ENCODE measurements at regions not wholly inside any gene's neighbourhood (a gene's known extent, or its start where the extent isn't known, plus 50 kb on each side); places are given as distances from the start of the nearest gene placed in this dataset.

DNA sequence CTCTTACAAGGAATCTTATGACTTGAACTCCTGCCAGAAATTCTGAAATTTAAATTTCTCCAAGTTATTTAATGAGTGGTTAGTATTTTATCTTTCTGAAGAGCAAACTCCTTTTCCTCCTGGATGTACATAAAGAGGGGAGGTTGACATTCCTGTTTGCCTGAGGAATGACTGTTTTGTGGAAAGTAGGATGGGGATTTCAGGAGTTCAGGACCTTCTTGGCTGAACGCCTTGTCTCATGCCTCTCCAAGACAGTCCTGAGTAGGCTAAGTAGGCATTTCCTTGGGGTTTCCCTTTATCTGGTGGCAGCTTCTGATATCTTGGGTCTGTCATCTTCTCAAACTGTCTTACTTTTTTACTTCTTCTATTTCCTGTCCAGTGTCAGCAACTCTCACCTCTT, 356.6 kb downstream of the TDRD3 start:
- no peak for DNase-seq (ENCODE audit: low spot score)
- H3K36me3 ChIP-seq (ENCODE audit: insufficient read depth, low read length) = no peaks in the 10 kb centered on the region
- no peaks in the 10 kb centered on the region for H3K79me2 ChIP-seq (ENCODE audit: insufficient read depth, low read depth, low read length)
- no peaks in the 10 kb centered on the region for H3K9me3 ChIP-seq (ENCODE audit: low read length)
- no peaks in the 10 kb centered on the region for H3K4me1 ChIP-seq (ENCODE audit: insufficient read depth, low read length, poor library complexity, severe bottlenecking)
- TF ChIP-seq, protein P1, sequence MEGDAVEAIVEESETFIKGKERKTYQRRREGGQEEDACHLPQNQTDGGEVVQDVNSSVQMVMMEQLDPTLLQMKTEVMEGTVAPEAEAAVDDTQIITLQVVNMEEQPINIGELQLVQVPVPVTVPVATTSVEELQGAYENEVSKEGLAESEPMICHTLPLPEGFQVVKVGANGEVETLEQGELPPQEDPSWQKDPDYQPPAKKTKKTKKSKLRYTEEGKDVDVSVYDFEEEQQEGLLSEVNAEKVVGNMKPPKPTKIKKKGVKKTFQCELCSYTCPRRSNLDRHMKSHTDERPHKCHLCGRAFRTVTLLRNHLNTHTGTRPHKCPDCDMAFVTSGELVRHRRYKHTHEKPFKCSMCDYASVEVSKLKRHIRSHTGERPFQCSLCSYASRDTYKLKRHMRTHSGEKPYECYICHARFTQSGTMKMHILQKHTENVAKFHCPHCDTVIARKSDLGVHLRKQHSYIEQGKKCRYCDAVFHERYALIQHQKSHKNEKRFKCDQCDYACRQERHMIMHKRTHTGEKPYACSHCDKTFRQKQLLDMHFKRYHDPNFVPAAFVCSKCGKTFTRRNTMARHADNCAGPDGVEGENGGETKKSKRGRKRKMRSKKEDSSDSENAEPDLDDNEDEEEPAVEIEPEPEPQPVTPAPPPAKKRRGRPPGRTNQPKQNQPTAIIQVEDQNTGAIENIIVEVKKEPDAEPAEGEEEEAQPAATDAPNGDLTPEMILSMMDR (conservative IDR thresholded peaks at IDR 0.05; ENCODE audit: low read length) = no peak
- TF ChIP-seq EZH2phosphoT487 (IDR thresholded peaks at IDR 0.05; ENCODE audit: borderline replicate concordance, low read depth, low read length) = no peak
- BruUV-seq (replicated peaks) = no TSS peak
- no peak overlapping the region for H2AFZ ChIP-seq (ENCODE audit: low read length)
- intact Hi-C loops (cut with micrococcal nuclease; ENCODE audit: unreplicated experiment) = no loop called here
- no peaks in the 10 kb centered on the region for H3K9me2 ChIP-seq (ENCODE audit: insufficient read depth, low read length)
- no peaks in the 10 kb centered on the region for H4K20me1 ChIP-seq (ENCODE audit: insufficient read depth, low read length)
- ChIA-PET CTCF (ENCODE audit: unreplicated experiment) (no interaction called here), POLR2A (no interaction called here)
- H3K27ac ChIP-seq (ENCODE audit: low read depth, low read length, poor library complexity, severe bottlenecking) = no peak overlapping the region
- no peak overlapping the region for H3K4me3 ChIP-seq (ENCODE audit: low read depth, low read length, poor library complexity, severe bottlenecking)
- no peak overlapping the region for H3K4me2 ChIP-seq (ENCODE audit: low read length)

GRCh38 chr13:60745343-60745742, 348.3 kb downstream of the TDRD3 start:
- no TSS peak for BruUV-seq (replicated peaks)
- Histone ChIP-seq H3K4me3 (ENCODE audit: low read depth, low read length, poor library complexity, severe bottlenecking) (no peak overlapping the region), H3K36me3 (ENCODE audit: insufficient read depth, low read length) (no peaks in the 10 kb centered on the region), H3K9me3 (ENCODE audit: low read length) (no peaks in the 10 kb centered on the region), H4K20me1 (ENCODE audit: insufficient read depth, low read length) (no peaks in the 10 kb centered on the region), H3K9me2 (ENCODE audit: insufficient read depth, low read length) (no peaks in the 10 kb centered on the region), H3K79me2 (ENCODE audit: insufficient read depth, low read depth, low read length) (no peaks in the 10 kb centered on the region), H2AFZ (ENCODE audit: low read length) (no peak overlapping the region), H3K4me2 (ENCODE audit: low read length) (no peak overlapping the region), H3K27ac (ENCODE audit: low read depth, low read length, poor library complexity, severe bottlenecking) (no peak overlapping the region), H3K4me1 (ENCODE audit: insufficient read depth, low read length, poor library complexity, severe bottlenecking) (no peaks in the 10 kb centered on the region)
- no peak for TF ChIP-seq EZH2phosphoT487 (IDR thresholded peaks at IDR 0.05; ENCODE audit: borderline replicate concordance, low read depth, low read length)
- TF ChIP-seq, protein P1 (conservative IDR thresholded peaks at IDR 0.05; ENCODE audit: low read length) = no peak
- intact Hi-C loops (cut with micrococcal nuclease; ENCODE audit: unreplicated experiment) = no loop called here
- POLR2A ChIA-PET = interaction anchor here (0.6 to 1.0 kb wide), 2 partner anchors 11 to 74 kb away, joined by 3 read pairs; no protein-coding TSS in a partner anchor
- CTCF ChIA-PET (ENCODE audit: unreplicated experiment) = no interaction called here
- no peak for DNase-seq (ENCODE audit: low spot score)

DNA sequence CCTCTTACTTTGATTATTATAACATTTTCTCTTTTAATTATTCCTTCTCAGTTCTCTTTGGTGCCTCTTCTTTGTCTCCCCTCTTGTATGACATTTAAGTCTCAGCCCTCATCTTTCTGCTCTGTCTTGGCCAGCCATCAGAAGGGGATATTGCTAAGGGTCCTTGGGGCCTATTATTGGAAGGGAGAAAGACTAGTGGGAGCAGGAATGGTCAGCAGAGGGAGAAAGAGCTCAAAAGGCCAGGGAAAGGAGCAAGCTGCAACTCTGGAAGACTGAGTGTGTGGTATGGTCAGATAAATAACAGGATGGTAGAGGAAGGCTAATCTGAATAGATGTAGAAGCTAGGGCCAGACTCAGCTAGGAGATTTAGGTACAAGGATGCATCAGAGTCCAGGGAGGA, 336.9 kb downstream of the TDRD3 start:
- H3K9me3 ChIP-seq (ENCODE audit: low read length) = no peaks in the 10 kb centered on the region
- H3K79me2 ChIP-seq (ENCODE audit: insufficient read depth, low read depth, low read length) = no peaks in the 10 kb centered on the region
- no peak overlapping the region for H3K4me3 ChIP-seq (ENCODE audit: low read depth, low read length, poor library complexity, severe bottlenecking)
- H3K27ac ChIP-seq (ENCODE audit: low read depth, low read length, poor library complexity, severe bottlenecking) = no peak overlapping the region
- H3K4me2 ChIP-seq (ENCODE audit: low read length) = no peak overlapping the region
- DNase-seq (ENCODE audit: low spot score) = no peak
- H3K36me3 ChIP-seq (ENCODE audit: insufficient read depth, low read length) = no peaks in the 10 kb centered on the region
- no peaks in the 10 kb centered on the region for H4K20me1 ChIP-seq (ENCODE audit: insufficient read depth, low read length)
- H3K9me2 ChIP-seq (ENCODE audit: insufficient read depth, low read length) = no peaks in the 10 kb centered on the region; the same call in 1 of the 2 replicates
- TF ChIP-seq, protein P1 (conservative IDR thresholded peaks at IDR 0.05; ENCODE audit: low read length) = no peak
- no peak for TF ChIP-seq EZH2phosphoT487 (IDR thresholded peaks at IDR 0.05; ENCODE audit: borderline replicate concordance, low read depth, low read length)
- no peak overlapping the region for H2AFZ ChIP-seq (ENCODE audit: low read length)
- CTCF ChIA-PET (ENCODE audit: unreplicated experiment) = no interaction called here
- BruUV-seq (replicated peaks) = no TSS peak
- H3K4me1 ChIP-seq (ENCODE audit: insufficient read depth, low read length, poor library complexity, severe bottlenecking) = no peaks in the 10 kb centered on the region
- intact Hi-C loops (cut with micrococcal nuclease; ENCODE audit: unreplicated experiment) = no loop called here
- POLR2A ChIA-PET = no interaction called here
